GM18520 (cell line): ENCODE measurements at regions not wholly inside any gene's neighbourhood (a gene's known extent, or its start where the extent isn't known, plus 50 kb on each side); places are given as distances from the start of the nearest gene placed in this dataset.
A peak's percentile ranks its signal among the peaks of the same experiment; 100 is the strongest.
"Not testable (repeated sequence)": the region's sequence is repeated elsewhere in the genome, so short reads cannot be mapped to it uniquely, and the experiment has no call there.

ENCODE experiments used
- ATAC-seq: cut with Tn5 transposase; IDR thresholded peaks from one replicate; pipeline ENCODE4 v1.9.1; 2021; ENCODE audit not compliant: unreplicated experiment

DNA sequence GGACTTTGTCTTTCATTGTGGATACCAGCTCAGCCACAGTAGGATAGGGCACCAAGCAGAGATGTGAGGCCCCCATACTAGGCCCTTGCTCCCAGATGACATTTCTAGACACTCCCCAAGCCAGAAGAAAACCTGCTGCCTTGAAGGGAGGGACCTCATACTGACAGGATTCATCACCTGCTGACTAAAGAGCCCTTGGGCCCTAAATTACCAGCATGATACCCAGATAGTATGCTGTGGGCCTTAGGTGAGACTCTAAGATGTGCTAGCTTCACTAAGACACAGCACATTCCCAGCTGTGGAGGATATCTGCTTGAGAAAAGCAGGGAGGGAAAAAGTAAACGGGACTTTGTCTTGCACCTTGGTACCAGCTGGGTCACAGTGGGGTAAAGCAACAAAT lies 324.0 kb downstream of the TBL1XR1 start:
- ATAC-seq, result no peak

- peak; percentile 94 for ATAC-seq
Observed at GRCh38 chr3:176872771-176873209, 324.5 kb downstream of the TBL1XR1 start.

GRCh38 chr3:176870451-176870850 lies 326.8 kb downstream of the TBL1XR1 start:
- ATAC-seq, result no peak

DNA sequence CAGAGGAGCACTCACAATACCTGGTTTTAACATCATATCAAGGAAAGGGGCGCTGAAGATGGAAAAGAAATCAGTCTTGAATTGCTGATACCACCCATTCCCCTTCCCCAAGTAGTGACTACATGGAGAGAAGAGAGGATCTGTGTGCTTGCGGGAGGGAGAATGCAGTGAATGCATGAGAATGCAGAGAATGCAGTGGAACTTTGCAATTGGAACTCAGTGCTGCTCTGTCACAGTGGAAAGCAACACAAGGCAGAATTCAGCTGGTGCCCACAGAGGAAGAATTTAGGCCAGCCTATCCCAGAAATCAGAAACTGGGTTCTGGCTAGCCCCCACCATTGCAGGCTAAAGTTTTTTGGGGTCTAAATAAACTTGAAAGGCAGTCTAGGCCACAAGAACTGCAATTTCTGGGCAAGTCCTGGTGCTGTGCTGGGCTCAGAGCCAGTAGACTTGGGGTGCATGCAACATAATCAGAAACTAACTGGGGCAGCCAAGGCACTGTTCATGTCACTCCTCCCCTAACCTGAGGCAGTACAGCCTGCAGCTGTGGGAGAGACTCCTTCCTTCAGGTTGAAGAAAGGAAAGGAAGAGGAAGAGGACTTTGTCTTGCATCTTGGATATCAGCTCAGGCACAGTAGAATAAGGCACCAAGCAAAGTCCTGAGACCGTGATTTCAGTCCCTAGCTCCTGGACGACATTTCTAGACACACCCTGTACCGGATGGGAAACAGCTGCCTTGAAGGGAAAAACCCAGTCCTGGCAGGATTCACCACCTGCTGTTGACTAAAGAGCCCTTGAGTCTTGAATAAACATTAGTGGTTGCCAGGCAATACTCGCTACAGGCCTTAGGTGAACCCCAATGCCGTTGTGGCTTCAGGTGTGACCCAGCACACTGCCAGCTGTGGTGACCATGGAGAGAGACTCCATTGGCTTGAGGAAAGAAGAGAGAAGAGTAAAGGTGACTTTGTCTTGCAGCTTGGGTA lies 329.3 kb downstream of the TBL1XR1 start:
- ATAC-seq, result peak; percentile 50

DNA sequence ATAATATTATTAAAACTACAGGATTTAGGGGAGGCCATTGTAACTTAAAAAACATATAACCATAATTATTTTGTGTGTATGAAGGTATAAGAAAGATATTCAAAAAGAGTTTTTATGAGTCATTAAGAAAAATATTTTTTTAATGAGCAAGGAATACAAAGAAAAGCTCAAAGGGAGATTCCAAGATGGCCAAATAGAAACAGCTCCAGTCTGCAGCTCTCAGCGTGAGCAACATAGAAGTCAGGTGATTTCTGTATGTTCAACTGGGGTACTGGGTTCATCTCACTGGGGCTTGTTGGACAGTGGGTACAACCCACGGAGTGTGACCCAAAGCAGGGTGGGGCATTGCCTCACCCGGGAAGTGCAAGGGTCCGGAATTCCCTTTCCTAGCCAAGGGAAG lies 336.1 kb downstream of the TBL1XR1 start:
- no peak for ATAC-seq

DNA sequence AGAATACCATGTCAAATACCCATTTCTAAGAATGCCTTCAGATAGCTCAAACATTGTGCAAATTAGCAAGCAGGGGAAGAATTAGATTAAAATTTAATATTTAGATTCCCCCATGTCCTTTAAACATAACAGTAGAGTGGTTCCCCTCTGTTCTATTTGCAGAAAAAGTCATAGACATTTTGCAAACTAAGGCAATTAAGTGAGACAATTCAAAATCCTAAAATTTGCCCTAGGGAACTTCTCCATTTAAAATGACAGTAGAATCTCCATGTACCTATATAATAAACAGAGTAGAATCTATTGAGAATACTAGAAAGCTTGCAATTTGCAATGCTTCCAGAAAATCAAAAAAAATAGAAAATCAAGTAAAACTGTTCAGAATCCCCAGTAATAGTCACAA lies 340.6 kb downstream of the TBL1XR1 start:
- no peak for ATAC-seq

DNA sequence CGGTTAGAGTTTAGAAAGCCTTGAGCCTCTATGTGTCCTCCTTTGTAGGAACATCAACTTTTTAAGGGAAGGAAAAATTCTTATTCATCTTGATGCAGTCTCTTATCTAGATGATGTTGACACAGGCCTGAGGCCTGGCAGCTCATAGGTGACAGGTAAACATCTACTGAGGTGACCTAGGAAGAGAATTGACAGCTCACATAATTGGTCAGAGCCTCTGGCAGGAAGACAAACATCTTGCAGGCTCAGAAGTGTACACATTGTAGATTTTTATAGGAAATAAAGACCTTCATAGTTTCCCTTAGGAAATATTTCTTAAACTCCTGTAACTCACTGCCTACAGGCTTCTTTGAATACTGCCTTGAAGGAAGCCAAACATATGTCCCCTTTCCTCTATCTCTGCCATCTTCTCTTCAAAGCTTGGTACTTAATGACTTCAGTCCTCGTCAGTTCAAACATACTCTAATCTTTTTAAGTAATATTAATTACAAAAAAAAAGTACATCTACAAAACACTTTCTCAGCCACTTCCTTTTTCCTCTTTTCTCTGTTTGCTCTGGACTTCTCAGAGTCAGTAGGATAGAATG lies 341.3 kb downstream of the TBL1XR1 start:
- no peak for ATAC-seq

- ATAC-seq, result no peak
Observed at GRCh38 chr3:176855213-176855612, 342.1 kb downstream of the TBL1XR1 start.

DNA sequence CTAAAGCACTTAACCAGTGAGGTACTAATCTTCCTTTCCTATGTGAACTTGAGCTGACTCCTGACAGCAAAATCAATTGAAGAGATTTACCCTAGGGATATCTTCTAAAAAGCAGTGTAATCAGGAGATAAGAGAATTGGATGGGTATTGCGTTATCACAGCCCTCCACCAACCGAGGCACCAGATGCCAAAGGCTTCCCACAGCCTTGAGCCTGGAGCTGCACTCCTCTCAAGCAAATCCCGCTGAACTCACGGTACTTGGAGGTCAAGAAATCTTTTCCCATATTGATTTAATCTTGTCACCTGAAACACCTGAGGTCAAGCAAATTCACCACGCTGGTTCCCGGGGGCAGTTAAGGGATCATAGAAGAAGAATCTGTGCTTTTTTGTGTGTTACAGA lies 346.8 kb downstream of the TBL1XR1 start:
- ATAC-seq, result no peak

GRCh38 chr3:176848431-176849214 lies 348.7 kb downstream of the TBL1XR1 start:
- no peak for ATAC-seq

- ATAC-seq, result no peak
Observed at GRCh38 chr3:176842914-176843313, 354.4 kb downstream of the TBL1XR1 start.

GRCh38 chr3:176840641-176841286 lies 356.5 kb downstream of the TBL1XR1 start:
- ATAC-seq, result no peak

DNA sequence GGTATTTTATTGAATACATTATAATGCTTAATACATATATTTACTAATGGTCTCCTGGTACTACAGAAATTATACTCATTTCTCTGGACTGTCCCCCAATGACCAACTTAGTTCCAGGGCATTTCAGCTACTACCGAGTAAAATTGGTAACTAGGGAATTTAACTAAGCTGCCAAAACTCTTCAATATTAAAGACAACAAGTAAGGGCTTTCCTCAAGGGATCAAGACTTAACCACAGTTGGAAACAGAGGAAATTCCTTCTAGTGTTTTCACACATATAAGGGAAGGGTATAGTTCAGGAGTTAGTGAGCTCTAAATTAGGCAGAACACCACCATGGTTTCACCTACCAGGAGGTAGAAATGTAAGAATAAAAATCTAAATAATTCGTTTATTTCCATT lies 357.4 kb downstream of the TBL1XR1 start:
- no peak for ATAC-seq

GRCh38 chr3:176839466-176839865 lies 357.8 kb downstream of the TBL1XR1 start:
- ATAC-seq, result no peak

- ATAC-seq, result not testable (repeated sequence)
Observed at GRCh38 chr3:176827244-176827643, 370.0 kb downstream of the TBL1XR1 start.

GRCh38 chr3:176824811-176825210 lies 372.5 kb downstream of the TBL1XR1 start:
- no peak for ATAC-seq

GRCh38 chr3:176820764-176821163 lies 376.5 kb downstream of the TBL1XR1 start:
- no peak for ATAC-seq

GRCh38 chr3:176816937-176817336 lies 380.3 kb downstream of the TBL1XR1 start:
- no peak for ATAC-seq

DNA sequence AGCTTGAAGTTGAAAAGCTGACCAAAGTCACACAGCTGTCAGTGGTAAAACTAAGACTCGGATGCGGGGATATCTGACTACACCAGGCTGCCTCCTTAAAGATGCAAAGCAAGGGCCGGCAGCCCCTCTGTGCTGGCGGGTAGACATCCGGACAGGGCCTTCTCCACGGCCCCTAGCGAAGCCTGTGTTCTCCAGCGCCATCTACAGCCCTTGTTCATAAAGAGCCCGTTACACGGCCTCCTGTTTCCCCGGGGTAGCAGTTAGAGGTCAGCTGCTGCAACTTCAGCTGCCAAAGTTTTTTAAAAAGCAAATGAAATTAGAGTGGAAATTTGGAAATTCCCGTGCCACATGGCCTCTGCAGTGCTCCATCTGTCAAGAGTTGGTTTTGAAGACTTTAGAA lies 383.0 kb downstream of the TBL1XR1 start:
- ATAC-seq, result peak; percentile 77

GRCh38 chr3:176807938-176808337 lies 389.3 kb downstream of the TBL1XR1 start:
- ATAC-seq, result no peak

DNA sequence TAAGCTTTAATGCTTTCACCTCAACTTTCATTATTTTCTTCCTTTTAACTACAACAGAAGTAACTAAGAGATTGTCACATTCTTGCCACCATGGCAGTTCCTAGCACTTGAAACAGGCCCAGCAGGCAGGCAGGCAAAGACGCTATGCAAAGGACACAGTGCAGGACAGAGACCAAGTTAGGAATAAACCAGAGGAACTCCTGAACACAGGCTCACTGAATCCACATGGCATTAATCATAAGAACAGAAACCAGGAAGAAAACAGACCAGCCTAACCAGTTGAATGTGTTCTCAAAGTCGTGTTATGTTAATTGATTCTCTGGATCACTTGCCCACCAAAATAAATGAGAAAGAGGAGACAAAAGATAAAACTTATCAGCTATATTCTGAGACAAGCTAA lies 397.6 kb downstream of the TBL1XR1 start:
- ATAC-seq, result no peak
